ENCODE measurements at regions not wholly inside any gene's neighbourhood (a gene's known extent, or its start where the extent isn't known, plus 50 kb on each side); places are given as distances from the start of the nearest gene placed in this dataset.

DNA sequence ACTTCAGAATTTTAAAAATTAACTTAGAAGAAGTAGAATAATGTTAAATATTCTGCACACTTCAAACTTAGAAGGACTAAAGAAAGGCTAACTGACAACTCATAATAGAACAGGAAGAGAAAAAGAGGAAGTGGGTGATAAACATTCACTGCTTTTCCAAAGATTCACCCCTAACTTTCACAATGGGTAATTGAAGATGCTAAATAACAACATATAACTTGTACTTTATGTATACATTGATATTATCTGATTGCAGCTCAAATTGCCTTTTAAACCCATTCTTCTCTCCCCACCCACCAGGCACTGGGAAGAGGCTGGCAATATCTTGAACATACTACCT is 376.6 kb downstream of the EFNA5 start:
- DNase-seq (ENCODE audit: low read depth in 2 of 3, low spot score in 2 of 3), result no peak

DNA sequence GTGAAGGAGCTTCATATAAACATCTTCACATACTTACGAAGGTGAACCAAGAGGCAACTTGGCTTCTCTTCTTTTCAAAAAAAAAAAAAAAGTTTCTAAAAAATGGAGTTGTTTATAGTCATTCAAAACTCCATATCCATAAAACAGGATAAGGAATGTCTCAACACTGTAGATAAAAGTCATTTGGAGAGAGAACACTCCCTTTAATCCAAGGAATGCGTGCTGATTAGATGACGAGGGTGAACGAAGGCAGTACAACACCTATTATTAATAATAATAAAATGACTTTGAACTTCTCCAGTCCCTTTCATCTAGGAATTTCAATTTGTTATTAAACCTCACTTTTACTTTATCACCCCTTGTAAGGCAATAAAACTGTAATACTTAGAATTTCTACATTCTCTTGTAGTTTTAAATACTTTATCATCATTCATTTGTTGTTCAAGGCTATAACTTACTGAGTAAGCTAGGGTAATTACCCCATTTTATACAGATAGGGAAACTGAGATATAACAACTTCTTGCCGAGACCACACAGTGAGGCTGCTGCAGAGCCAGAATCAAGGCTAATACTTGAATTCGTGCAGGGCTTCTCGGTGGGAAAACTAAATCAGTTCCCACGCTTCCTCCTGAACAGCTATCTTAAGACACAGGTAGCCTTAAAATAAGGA is 377.1 kb downstream of the EFNA5 start:
- DNase-seq (ENCODE audit: low read depth in 2 of 3, low spot score in 2 of 3), result no peak

GRCh38 chr5:107291866-107292265 is 378.9 kb downstream of the EFNA5 start:
- no peak for DNase-seq (ENCODE audit: low read depth in 2 of 3, low spot score in 2 of 3)

- DNase-seq (ENCODE audit: low read depth in 2 of 3, low spot score in 2 of 3), result no peak
Measured at GRCh38 chr5:107290780-107291398, 379.8 kb downstream of the EFNA5 start.

DNA sequence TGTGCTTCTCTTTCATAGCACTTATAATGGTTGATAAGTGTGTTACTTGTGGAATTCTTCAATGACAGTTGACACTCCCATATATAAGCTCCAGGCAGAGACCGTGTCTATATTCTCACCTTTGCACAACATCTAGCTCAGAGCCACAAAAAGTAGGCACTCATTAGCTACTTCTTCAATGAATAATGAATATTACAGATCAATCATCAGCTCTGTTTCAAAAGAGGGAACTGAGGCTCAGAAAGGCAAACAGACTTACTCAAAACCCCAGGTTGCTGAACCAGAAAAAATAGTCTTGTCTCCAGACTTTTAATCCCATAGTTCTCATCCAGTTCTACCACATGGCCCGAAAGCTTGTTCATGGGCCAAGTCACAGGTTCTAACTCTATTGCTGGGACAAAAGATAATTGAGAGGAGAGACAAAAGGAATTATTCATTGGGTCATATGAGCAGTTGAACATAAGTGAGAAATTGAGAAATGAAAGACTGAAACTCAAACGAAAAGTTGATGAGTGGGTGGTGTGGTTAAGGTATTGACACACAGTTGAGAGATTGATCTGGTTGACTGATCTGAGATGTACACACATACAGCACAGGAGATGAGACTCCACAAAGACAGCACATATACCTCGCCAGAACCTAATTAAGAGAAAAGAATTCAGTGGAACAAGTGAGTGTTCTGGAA is 381.6 kb downstream of the EFNA5 start:
- no peak for DNase-seq (ENCODE audit: low read depth in 2 of 3, low spot score in 2 of 3)

DNA sequence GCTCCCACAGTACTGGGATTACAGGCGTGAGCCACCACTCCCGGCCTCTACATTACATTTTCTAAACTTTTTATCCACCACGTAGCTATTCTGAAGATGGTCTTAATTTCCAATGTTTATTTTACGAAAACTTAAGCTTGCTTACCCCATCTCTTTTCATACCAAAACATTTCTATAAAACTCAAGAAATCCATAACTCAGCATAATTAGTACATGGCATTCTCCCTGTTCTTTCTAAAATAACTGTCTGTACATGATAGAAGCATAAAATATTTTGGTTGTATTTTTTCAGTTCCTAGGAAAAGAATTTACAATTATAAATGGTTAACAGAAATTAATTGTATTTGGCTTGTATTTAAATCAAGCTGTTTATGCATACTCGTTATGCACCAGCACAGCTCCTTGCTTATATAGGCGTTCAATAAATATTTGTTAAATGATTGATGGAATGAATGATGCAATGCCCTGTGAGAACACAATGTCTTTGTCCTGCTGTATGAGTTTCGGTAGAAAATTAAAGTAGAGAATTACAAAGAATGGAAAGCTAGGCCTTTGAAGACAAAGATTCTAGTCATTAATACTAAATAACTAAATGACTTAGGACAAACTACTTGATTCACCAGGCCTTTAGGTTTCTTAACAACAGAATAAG is 384.2 kb downstream of the EFNA5 start:
- no peak for DNase-seq (ENCODE audit: low read depth in 2 of 3, low spot score in 2 of 3)

- peak in 1 of 3 experiments; percentile 1 for DNase-seq (ENCODE audit: low read depth in 2 of 3, low spot score in 2 of 3)
Measured at GRCh38 chr5:107285772-107286171, 385.0 kb downstream of the EFNA5 start.

DNA sequence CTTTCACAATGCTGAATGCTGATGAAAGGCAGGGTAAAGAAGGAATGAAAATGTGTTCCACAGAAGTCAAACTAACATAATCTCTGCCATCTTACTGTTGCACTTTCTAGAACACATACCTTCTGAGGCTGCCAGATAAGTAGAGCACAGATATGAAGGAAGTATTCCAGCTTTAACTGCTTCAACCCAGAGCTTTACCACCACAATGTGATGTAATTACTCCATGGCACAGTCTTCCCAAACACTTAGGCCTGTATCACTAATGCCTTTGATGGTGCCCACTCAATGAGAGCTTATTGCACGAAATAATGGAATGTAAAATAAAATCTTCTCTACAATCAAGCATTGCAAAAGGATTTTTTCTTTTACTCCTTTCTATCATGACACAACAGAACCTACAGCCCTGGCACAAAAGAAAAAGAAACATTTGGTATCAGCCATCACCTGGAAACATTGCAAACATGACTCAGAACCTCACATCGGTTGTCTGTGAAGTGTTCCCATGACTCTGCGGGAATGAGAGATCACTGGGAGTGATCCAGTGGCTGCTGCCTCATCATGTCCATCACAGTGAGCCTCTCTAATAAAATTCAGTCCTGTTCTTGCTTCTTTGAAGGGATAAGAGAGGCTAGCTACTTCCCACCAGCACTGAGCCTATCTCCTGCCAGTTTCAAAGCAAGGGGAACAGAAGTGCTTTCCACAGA is 385.8 kb downstream of the EFNA5 start:
- no peak for DNase-seq (ENCODE audit: low read depth in 2 of 3, low spot score in 2 of 3)

GRCh38 chr5:107282061-107282460 is 388.7 kb downstream of the EFNA5 start:
- DNase-seq (ENCODE audit: low read depth in 2 of 3, low spot score in 2 of 3), result no peak

- DNase-seq (ENCODE audit: low read depth in 2 of 3, low spot score in 2 of 3), result no peak
Measured at GRCh38 chr5:107278774-107279173, 392.0 kb downstream of the EFNA5 start.

DNA sequence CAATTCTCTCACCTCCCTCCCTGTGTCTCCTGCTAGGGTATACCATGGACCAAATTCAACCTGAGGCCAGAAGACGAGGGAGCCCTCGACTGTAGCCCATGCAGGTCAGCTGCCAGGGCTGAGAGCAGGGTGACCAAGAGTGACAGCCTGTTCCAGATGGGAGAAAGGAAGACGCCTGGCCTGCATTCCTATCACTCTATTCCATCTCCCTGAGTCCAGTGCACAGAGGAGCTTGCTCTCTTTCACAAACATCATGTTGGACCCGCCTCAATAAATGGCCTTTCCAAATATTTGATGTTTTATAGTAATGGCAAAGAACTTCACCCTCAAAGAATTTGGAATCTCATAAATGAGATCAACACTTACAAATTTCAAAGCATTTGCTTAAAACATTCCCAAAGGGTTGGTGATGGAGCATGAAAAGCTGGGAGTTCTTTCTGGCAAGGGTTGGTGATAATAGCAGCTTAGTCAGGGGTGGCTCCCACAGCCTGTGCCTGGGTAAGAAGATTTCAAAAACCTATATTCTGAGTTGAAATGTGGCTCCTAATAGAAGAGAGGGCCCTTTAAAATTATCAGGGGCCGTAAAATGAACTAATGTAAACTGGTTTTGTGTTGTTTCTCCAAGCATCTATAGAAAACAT is 393.1 kb downstream of the EFNA5 start:
- no peak for DNase-seq (ENCODE audit: low read depth in 2 of 3, low spot score in 2 of 3)

DNA sequence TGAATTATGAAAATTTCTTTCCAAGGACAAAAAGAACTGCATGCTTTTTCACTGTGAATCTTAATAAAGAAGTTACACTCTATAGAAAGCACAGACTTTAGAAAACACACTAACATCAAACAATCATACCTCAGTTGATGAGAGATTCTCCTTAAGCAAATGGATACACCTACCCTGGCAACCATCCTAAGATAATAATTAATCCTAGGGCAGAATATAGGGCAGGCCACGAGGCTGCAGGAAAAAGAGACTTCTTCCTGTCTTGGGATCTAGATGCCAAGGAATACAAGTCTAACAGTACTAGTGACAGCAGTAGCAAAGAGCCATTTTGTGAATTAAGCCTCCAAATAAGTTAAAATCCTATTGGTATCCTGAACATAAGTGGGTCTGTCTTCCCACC is 395.4 kb downstream of the EFNA5 start:
- DNase-seq (ENCODE audit: low read depth in 2 of 3, low spot score in 2 of 3), result no peak

- no peak for DNase-seq (ENCODE audit: low read depth in 2 of 3, low spot score in 2 of 3)
Measured at GRCh38 chr5:107274571-107274970, 396.2 kb downstream of the EFNA5 start.

- DNase-seq (ENCODE audit: low read depth in 2 of 3, low spot score in 2 of 3), result no peak
Measured at GRCh38 chr5:107272954-107273353, 397.8 kb downstream of the EFNA5 start.

GRCh38 chr5:107272509-107272908 is 398.2 kb downstream of the EFNA5 start:
- DNase-seq (ENCODE audit: low read depth in 2 of 3, low spot score in 2 of 3), result no peak

- DNase-seq (ENCODE audit: low read depth in 2 of 3, low spot score in 2 of 3), result no peak
Measured at GRCh38 chr5:107271682-107272350, 398.9 kb downstream of the EFNA5 start.

GRCh38 chr5:107270561-107270960 is 400.2 kb downstream of the EFNA5 start:
- DNase-seq (ENCODE audit: low read depth in 2 of 3, low spot score in 2 of 3), result no peak

- no peak for DNase-seq (ENCODE audit: low read depth in 2 of 3, low spot score in 2 of 3)
Measured at GRCh38 chr5:107269678-107270077, 401.1 kb downstream of the EFNA5 start.

GRCh38 chr5:107269256-107269655 is 401.5 kb downstream of the EFNA5 start:
- DNase-seq (ENCODE audit: low read depth in 2 of 3, low spot score in 2 of 3), result no peak

DNA sequence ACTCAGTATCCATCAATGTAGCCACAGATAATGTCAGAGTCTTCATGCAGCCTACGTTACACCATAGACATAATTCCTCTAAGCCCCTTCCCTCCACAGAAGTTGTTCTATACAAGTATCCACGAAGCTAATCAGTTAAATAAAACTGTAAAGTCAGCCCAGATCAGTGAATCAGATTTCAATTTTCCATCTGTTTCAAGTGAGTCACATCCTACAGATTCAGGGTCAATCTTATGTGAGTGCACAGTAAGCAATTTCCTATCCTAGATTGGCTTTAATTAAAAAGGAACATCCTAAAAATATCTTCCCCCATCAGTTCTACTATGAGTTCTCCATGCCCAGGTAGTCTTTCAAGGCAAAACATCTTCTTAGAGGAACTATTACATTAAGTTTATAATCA is 402.5 kb downstream of the EFNA5 start:
- no peak for DNase-seq (ENCODE audit: low read depth in 2 of 3, low spot score in 2 of 3)
